Effector memory CD4-positive, alpha-beta T cell (primary cell): ENCODE measurements at regions not wholly inside any gene's neighbourhood (a gene's known extent, or its start where the extent isn't known, plus 50 kb on each side); places are given as distances from the start of the nearest gene placed in this dataset.

Experiments used
- DNase-seq, 3 donors: peaks; one replicate each; pipeline ENCODE4 v3.0.0-alpha.2; 2020
- H3K27ac ChIP-seq: 2 replicates; pipeline ENCODE4 v1.7.0; 2013; ENCODE audit warnings: mild to moderate bottlenecking, low read length, moderate library complexity; ENCODE audit not compliant: insufficient read depth, poor library complexity, severe bottlenecking
- H3K27me3 ChIP-seq: replicated peaks from 2 replicates; pipeline ENCODE4 v1.7.0; 2013; ENCODE audit warnings: mild to moderate bottlenecking, low read length; ENCODE audit not compliant: insufficient read depth, control insufficient read depth, poor library complexity, severe bottlenecking
- H3K36me3 ChIP-seq: 2 replicates; pipeline ENCODE4 v1.7.0; 2013; ENCODE audit warnings: mild to moderate bottlenecking, low read length, moderate library complexity; ENCODE audit not compliant: control insufficient read depth, insufficient read depth
- H3K4me1 ChIP-seq: 2 replicates; pipeline ENCODE4 v1.7.0; 2013; ENCODE audit warnings: low read length, mild to moderate bottlenecking; ENCODE audit not compliant: control insufficient read depth, insufficient read depth, poor library complexity, severe bottlenecking
- H3K4me3 ChIP-seq: 2 replicates; pipeline ENCODE4 v1.7.0; 2013; ENCODE audit warnings: low read length, low read depth, mild to moderate bottlenecking; ENCODE audit not compliant: insufficient read depth, poor library complexity, severe bottlenecking
- H3K9me3 ChIP-seq: 2 replicates; pipeline ENCODE4 v1.7.0; 2013; ENCODE audit warnings: mild to moderate bottlenecking, low read length, moderate library complexity; ENCODE audit not compliant: control insufficient read depth

- no peak overlapping the region for H3K27ac ChIP-seq
- peaks cover 4% of the 10 kb centered on the region for H3K9me3 ChIP-seq
- DNase-seq: no peak
- no peaks in the 10 kb centered on the region for H3K4me1 ChIP-seq
- H3K27me3 ChIP-seq: no peaks in the 10 kb centered on the region
- H3K36me3 ChIP-seq: no peaks in the 10 kb centered on the region
- H3K4me3 ChIP-seq: no peak overlapping the region
Measured at GRCh38 chr2:88815282-88815681, 123.8 kb downstream of the RPIA start.

- no peaks in the 10 kb centered on the region for H3K36me3 ChIP-seq
- no peak overlapping the region for H3K4me3 ChIP-seq
Measured at GRCh38 chr2:88815697-88816096, 124.2 kb downstream of the RPIA start.

GRCh38 chr2:88818381-88818780 lies 126.9 kb downstream of the RPIA start:
- H3K4me1 ChIP-seq: no peaks in the 10 kb centered on the region
- H3K27me3 ChIP-seq: no peaks in the 10 kb centered on the region
- no peak for DNase-seq
- no peak overlapping the region for H3K4me3 ChIP-seq
- H3K9me3 ChIP-seq: peaks cover 4% of the 10 kb centered on the region
- H3K27ac ChIP-seq: no peak overlapping the region
- no peaks in the 10 kb centered on the region for H3K36me3 ChIP-seq

More at GRCh38 chr2:88815697-88816096, 124.2 kb downstream of the RPIA start:
- no peak for DNase-seq
- H3K27me3 ChIP-seq: no peaks in the 10 kb centered on the region
- H3K9me3 ChIP-seq: peaks cover 4% of the 10 kb centered on the region
- no peaks in the 10 kb centered on the region for H3K4me1 ChIP-seq
- H3K27ac ChIP-seq: no peak overlapping the region

GRCh38 chr2:88824951-88825350 lies 133.5 kb downstream of the RPIA start:
- Histone ChIP-seq H3K36me3 (no peaks in the 10 kb centered on the region), H3K9me3 (no peaks in the 10 kb centered on the region), H3K4me3 (no peak overlapping the region), H3K27me3 (no peaks in the 10 kb centered on the region), H3K27ac (no peak overlapping the region), H3K4me1 (no peaks in the 10 kb centered on the region)
- no peak for DNase-seq

- Histone ChIP-seq H3K4me3 (no peak overlapping the region), H3K27me3 (no peaks in the 10 kb centered on the region), H3K4me1 (no peaks in the 10 kb centered on the region), H3K36me3 (no peaks in the 10 kb centered on the region), H3K27ac (no peak overlapping the region), H3K9me3 (no peaks in the 10 kb centered on the region)
- DNase-seq: no peak
Measured at GRCh38 chr2:88826399-88826798, 134.9 kb downstream of the RPIA start.

- H3K36me3 ChIP-seq: no peaks in the 10 kb centered on the region
- no peak overlapping the region for H3K4me3 ChIP-seq
- no peak for DNase-seq
- no peaks in the 10 kb centered on the region for H3K9me3 ChIP-seq
- no peaks in the 10 kb centered on the region for H3K4me1 ChIP-seq
- no peak overlapping the region for H3K27ac ChIP-seq
- no peaks in the 10 kb centered on the region for H3K27me3 ChIP-seq
Measured at GRCh38 chr2:88827821-88828220, 136.3 kb downstream of the RPIA start.

- Histone ChIP-seq H3K27me3 (no peaks in the 10 kb centered on the region), H3K9me3 (no peaks in the 10 kb centered on the region), H3K4me3 (no peak overlapping the region), H3K4me1 (no peaks in the 10 kb centered on the region), H3K36me3 (no peaks in the 10 kb centered on the region), H3K27ac (no peak overlapping the region)
- no peak for DNase-seq
Measured at GRCh38 chr2:88828397-88829137, 137.1 kb downstream of the RPIA start.

- no peak for DNase-seq
- Histone ChIP-seq H3K27me3 (no peaks in the 10 kb centered on the region), H3K9me3 (no peaks in the 10 kb centered on the region), H3K4me1 (no peaks in the 10 kb centered on the region), H3K36me3 (no peaks in the 10 kb centered on the region), H3K4me3 (no peak overlapping the region), H3K27ac (no peak overlapping the region)
Measured at GRCh38 chr2:88829607-88830463, 138.4 kb downstream of the RPIA start.

- H3K27ac ChIP-seq: no peak overlapping the region
- no peak for DNase-seq
- H3K4me1 ChIP-seq: no peaks in the 10 kb centered on the region
- no peaks in the 10 kb centered on the region for H3K36me3 ChIP-seq
- no peaks in the 10 kb centered on the region for H3K27me3 ChIP-seq
- H3K4me3 ChIP-seq: no peak overlapping the region
- no peaks in the 10 kb centered on the region for H3K9me3 ChIP-seq
Measured at GRCh38 chr2:88831071-88831791, 139.8 kb downstream of the RPIA start.
